HEK293T (cell line): ENCODE measurements at regions not wholly inside any gene's neighbourhood (a gene's known extent, or its start where the extent isn't known, plus 50 kb on each side); places are given as distances from the start of the nearest gene placed in this dataset.

Experiments
- CTCF ChIA-PET: fragments of 350-600 bp; formaldehyde crosslinking; extraction: SDS; loops from one replicate; lab custom pipeline; 2021; ENCODE audit warnings: antibody characterized with exemption, inconsistent platforms; lab: Yijun Ruan, JAX
- POLR2A ChIA-PET: fragments of 350-600 bp; formaldehyde crosslinking; extraction: SDS; loops from one replicate; lab custom pipeline; 2020; ENCODE audit warnings: antibody characterized with exemption, inconsistent platforms; lab: Yijun Ruan, JAX
- DNase-seq: peaks from one replicate; pipeline ENCODE4 v3.0.0; 2012; ENCODE audit warnings: mixed read lengths; ENCODE audit errors: extremely low spot score
- ARNT ChIP-seq: fragments of 450-650 bp; IDR thresholded peaks from 2 replicates; pipeline ENCODE4 v1.6.1; 2017; ENCODE audit warnings: mild to moderate bottlenecking
- BHLHE40 ChIP-seq: fragments of 450-650 bp; IDR thresholded peaks from 2 replicates; pipeline ENCODE4 v1.6.1; 2016; ENCODE audit warnings: mild to moderate bottlenecking, moderate library complexity, borderline replicate concordance
- CTBP1 ChIP-seq: fragments of 450-650 bp; IDR thresholded peaks from 2 replicates; pipeline ENCODE4 v1.6.1; 2016; ENCODE audit warnings: borderline replicate concordance
- ELF4 ChIP-seq: fragments of 450-650 bp; IDR thresholded peaks from 2 replicates; pipeline ENCODE4 v1.6.1; 2017; ENCODE audit warnings: antibody characterized with exemption
- FOXA1 ChIP-seq: fragments of 450-650 bp; IDR thresholded peaks from 2 replicates; pipeline ENCODE4 v1.6.1; 2016; ENCODE audit warnings: mild to moderate bottlenecking
- FOXK2 ChIP-seq: fragments of 450-650 bp; IDR thresholded peaks from 2 replicates; pipeline ENCODE4 v1.6.1; 2016; ENCODE audit warnings: mild to moderate bottlenecking
- FOXM1 ChIP-seq: fragments of 450-650 bp; IDR thresholded peaks from 2 replicates; pipeline ENCODE4 v1.6.1; 2017; ENCODE audit warnings: mild to moderate bottlenecking, borderline replicate concordance
- HDGF ChIP-seq: fragments of 450-650 bp; IDR thresholded peaks from 2 replicates; pipeline ENCODE4 v1.6.1; 2017; ENCODE audit warnings: antibody characterized with exemption, borderline replicate concordance
- L3MBTL2 ChIP-seq: fragments of 450-650 bp; conservative IDR thresholded peaks from 2 replicates; pipeline ENCODE4 v1.6.1; 2016; ENCODE audit warnings: mild to moderate bottlenecking
- LEF1 ChIP-seq: fragments of 450-650 bp; IDR thresholded peaks from 2 replicates; pipeline ENCODE4 v1.6.1; 2017; ENCODE audit warnings: mild to moderate bottlenecking, borderline replicate concordance
- NFRKB ChIP-seq: fragments of 450-650 bp; IDR thresholded peaks from 2 replicates; pipeline ENCODE4 v1.6.1; 2016; ENCODE audit warnings: mild to moderate bottlenecking, moderate library complexity
- SP1 ChIP-seq: fragments of 450-650 bp; IDR thresholded peaks from 2 replicates; pipeline ENCODE4 v1.6.1; 2017
- SUZ12 ChIP-seq: fragments of 450-650 bp; IDR thresholded peaks from 2 replicates; pipeline ENCODE4 v1.6.1; 2016; ENCODE audit warnings: mild to moderate bottlenecking
- TARDBP ChIP-seq: fragments of 450-650 bp; IDR thresholded peaks from 2 replicates; pipeline ENCODE4 v1.6.1; 2016
- ZNF384 ChIP-seq: fragments of 450-650 bp; IDR thresholded peaks from 2 replicates; pipeline ENCODE4 v1.6.1; 2016
- TF ChIP-seq, protein P1 (sequence below): fragments of 450-650 bp; IDR thresholded peaks from 2 replicates; pipeline ENCODE4 v1.6.1; 2016

DNA sequence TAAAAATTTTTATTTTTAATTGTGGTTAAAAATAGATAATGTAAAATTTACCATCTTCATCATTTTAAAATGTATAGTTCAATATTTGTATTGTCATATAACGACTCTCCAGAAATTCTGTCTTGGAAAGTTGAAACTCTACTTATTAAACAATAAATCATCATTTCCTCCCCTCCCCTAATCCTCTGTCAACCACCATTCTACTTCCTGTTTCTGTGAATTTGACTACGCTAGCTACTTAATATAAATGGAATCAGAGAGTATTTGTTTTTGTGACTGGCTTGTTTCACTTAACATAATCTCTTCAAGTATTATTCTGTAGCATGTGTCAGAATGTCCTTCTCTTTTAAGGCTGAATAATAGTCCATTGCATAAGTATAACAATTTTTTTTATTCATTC is 729.0 kb upstream of the AADAT start:
- POLR2A ChIA-PET = no interaction called here
- TF ChIP-seq FOXK2 (no peak), LEF1 (no peak), SUZ12 (no peak)
- TF ChIP-seq, protein P1, sequence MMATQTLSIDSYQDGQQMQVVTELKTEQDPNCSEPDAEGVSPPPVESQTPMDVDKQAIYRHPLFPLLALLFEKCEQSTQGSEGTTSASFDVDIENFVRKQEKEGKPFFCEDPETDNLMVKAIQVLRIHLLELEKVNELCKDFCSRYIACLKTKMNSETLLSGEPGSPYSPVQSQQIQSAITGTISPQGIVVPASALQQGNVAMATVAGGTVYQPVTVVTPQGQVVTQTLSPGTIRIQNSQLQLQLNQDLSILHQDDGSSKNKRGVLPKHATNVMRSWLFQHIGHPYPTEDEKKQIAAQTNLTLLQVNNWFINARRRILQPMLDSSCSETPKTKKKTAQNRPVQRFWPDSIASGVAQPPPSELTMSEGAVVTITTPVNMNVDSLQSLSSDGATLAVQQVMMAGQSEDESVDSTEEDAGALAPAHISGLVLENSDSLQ = peak; percentile 19; the same call in 1 of the 2 replicates
- CTCF ChIA-PET = no interaction called here
- no peak for DNase-seq

DNA sequence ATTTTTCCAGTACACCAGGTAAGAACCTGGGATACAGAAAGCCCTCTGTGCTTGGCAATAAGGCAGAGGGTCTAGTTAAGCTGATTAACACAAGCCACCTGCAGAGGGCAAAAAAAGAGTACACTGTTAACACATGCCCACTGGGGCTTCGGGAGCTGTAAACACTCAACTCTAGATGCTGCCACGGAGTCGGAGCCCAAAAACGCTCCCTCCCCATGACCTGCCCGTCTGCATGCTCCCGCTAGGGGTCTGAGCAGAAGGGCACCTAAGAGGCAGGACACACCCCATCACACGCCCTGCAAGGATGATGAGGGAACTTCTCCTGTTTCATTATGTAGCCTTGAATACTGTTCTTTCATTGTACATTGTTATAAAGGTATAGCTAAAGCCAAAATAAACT is 715.6 kb upstream of the AADAT start:
- TF ChIP-seq CTBP1 = no peak
- no peak for TF ChIP-seq SUZ12
- no peak for TF ChIP-seq ZNF384
- TF ChIP-seq L3MBTL2 = no peak
- TF ChIP-seq FOXA1 = no peak
- TF ChIP-seq ELF4 = no peak
- no peak for TF ChIP-seq BHLHE40
- TF ChIP-seq FOXM1 = no peak
- no peak for TF ChIP-seq HDGF
- TF ChIP-seq, protein P1 = no peak
- no peak for TF ChIP-seq NFRKB
- TF ChIP-seq FOXK2 = no peak
- TF ChIP-seq ARNT = no peak
- no peak for TF ChIP-seq LEF1
- TF ChIP-seq SP1 = no peak
- no peak for TF ChIP-seq TARDBP
- peak; percentile 13 for DNase-seq
- CTCF ChIA-PET = no interaction called here
- POLR2A ChIA-PET = no interaction called here

DNA sequence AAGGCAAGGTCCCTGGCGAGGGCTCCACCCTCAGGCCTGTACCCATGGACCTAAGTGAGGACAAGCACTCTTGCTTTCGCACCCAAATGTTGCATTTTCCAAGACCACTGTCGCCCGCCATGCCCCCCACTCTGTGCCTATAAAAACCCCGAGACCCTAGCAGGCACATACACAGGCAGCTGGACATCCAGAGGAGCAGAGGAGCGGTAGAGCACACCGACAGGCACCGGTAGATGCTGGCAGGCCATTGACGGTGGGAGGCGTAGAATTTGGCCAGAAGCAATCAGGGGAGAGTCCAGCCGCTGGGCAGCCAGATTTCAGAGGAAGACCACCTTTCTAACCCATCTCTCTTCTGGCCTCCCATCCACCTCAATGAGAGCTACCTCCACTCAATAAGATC is 715.2 kb upstream of the AADAT start:
- ChIA-PET CTCF (no interaction called here), POLR2A (no interaction called here)
- TF ChIP-seq CTBP1 (no peak), L3MBTL2 (no peak), SP1 (no peak), FOXM1 (no peak), TARDBP (no peak), FOXK2 (no peak), ARNT (no peak), ZNF384 (no peak), FOXA1 (no peak), NFRKB (no peak), HDGF (no peak), ELF4 (no peak), LEF1 (no peak), BHLHE40 (no peak), SUZ12 (no peak)
- TF ChIP-seq, protein P1 = no peak
- DNase-seq = no peak

DNA sequence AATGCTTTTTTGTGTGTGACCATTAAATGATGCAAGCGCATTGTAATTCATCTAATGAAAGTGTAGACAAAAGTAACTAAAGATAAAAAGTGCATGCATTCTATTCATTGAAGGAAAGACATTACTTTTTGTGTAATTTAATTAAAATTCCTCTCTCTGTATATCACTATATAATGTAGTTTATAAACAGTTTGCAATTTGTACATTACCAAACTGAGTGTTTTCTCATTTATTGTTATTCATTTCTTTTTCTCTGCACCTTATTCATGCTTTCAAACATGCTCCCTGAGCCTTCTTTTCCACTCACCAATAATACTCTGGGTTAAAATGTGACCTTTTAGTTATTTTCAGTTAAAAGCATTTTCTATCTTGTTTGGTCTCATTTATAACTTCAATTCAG is 713.7 kb upstream of the AADAT start:
- ChIA-PET POLR2A (no interaction called here), CTCF (no interaction called here)
- no peak for DNase-seq
- TF ChIP-seq BHLHE40 (no peak), LEF1 (no peak), TARDBP (no peak), FOXA1 (no peak), FOXK2 (no peak), ELF4 (no peak), L3MBTL2 (no peak), CTBP1 (no peak), ZNF384 (no peak), ARNT (no peak), SP1 (no peak), HDGF (no peak), FOXM1 (no peak), SUZ12 (no peak), NFRKB (no peak)
- TF ChIP-seq, protein P1 = no peak

DNA sequence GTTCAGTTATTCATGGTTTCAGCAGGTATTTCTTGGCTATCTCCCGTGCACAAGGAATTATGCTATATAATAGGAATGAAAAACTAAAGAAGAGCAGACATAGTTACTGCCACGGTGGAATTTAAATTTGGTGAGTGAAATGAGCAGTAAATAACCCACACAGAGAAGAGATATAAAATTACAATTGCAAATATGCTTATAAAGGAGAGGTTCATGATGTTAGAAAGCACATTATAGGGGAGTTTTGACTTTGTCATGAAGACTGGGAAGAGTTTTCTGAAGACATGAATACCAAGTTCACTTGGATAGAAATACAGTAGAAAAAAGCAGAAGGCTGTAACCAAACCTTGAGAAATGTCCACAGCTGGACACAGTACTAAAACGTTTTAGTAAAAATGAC is 712.0 kb upstream of the AADAT start:
- ChIA-PET POLR2A (no interaction called here), CTCF (no interaction called here)
- no peak for DNase-seq
- no peak for TF ChIP-seq ARNT
- TF ChIP-seq FOXK2 = no peak
- no peak for TF ChIP-seq BHLHE40
- TF ChIP-seq, protein P1 = no peak
- TF ChIP-seq TARDBP = no peak
- no peak for TF ChIP-seq FOXM1
- TF ChIP-seq HDGF = no peak
- no peak for TF ChIP-seq SP1
- TF ChIP-seq FOXA1 = no peak
- TF ChIP-seq SUZ12 = no peak
- no peak for TF ChIP-seq NFRKB
- no peak for TF ChIP-seq LEF1
- TF ChIP-seq ZNF384 = no peak

DNA sequence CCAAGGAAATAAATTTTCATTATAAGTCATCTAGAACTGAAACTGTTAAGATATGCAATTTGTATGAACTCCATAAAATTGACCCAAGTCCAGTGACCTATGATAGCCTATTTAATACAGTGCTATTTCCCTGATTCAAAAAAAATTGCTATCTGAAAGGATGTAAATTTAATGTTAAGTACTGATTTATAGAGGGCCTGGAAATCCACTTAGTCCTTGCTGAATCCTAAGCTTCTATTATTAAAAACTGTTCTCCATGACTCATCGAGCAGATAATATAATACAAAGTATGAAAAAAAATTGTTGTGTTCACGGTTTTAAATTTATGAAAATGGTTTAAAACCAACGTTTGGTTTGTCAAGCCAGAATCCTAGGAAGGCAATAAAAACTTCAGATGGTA is 704.8 kb upstream of the AADAT start:
- ChIA-PET CTCF (no interaction called here), POLR2A (no interaction called here)
- DNase-seq = no peak
- TF ChIP-seq ARNT (no peak), TARDBP (no peak), NFRKB (no peak), CTBP1 (no peak), L3MBTL2 (no peak), FOXA1 (no peak), LEF1 (no peak), FOXK2 (no peak), FOXM1 (no peak), ZNF384 (no peak)
